C4-2B (cell line): ENCODE measurements at regions not wholly inside any gene's neighbourhood (a gene's known extent, or its start where the extent isn't known, plus 50 kb on each side); places are given as distances from the start of the nearest gene placed in this dataset.
"Not testable (repeated sequence)": the region's sequence is repeated elsewhere in the genome, so short reads cannot be mapped to it uniquely, and the experiment has no call there.

Source experiments
- H3K27ac ChIP-seq: fragments of 450-650 bp; 2 replicates; pipeline ENCODE4 v1.5.1; 2017
- ZFX ChIP-seq: fragments of 450-650 bp; IDR thresholded peaks from 2 replicates; pipeline ENCODE4 v1.6.1; 2017
- TF ChIP-seq, protein P1 (sequence below): fragments of 450-650 bp; conservative IDR thresholded peaks from 2 replicates; pipeline ENCODE4 v1.5.1; 2017; ENCODE audit warnings: mild to moderate bottlenecking

DNA sequence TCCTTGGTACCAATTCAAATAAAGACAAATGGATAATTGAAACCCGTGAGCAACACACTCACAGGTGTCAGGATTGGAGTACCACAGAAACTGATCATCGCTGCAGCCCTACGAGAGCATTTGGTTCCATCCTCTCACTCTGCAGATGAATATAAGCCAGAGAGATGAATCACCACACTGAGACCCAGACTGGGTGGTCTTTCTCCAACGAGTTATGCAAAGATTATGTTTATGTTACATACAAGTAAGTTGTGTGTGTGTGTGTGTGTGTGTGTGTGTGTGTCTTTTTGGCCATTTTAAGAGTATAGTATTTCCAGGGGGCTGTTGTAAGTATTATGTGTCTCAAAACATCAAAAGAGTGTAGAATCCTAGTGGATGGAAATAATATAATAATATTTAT is 329.5 kb upstream of the ZFP42 start:
- H3K27ac ChIP-seq, result no peak overlapping the region
- TF ChIP-seq ZFX, result no peak
- TF ChIP-seq, protein P1, sequence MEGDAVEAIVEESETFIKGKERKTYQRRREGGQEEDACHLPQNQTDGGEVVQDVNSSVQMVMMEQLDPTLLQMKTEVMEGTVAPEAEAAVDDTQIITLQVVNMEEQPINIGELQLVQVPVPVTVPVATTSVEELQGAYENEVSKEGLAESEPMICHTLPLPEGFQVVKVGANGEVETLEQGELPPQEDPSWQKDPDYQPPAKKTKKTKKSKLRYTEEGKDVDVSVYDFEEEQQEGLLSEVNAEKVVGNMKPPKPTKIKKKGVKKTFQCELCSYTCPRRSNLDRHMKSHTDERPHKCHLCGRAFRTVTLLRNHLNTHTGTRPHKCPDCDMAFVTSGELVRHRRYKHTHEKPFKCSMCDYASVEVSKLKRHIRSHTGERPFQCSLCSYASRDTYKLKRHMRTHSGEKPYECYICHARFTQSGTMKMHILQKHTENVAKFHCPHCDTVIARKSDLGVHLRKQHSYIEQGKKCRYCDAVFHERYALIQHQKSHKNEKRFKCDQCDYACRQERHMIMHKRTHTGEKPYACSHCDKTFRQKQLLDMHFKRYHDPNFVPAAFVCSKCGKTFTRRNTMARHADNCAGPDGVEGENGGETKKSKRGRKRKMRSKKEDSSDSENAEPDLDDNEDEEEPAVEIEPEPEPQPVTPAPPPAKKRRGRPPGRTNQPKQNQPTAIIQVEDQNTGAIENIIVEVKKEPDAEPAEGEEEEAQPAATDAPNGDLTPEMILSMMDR, result no peak

DNA sequence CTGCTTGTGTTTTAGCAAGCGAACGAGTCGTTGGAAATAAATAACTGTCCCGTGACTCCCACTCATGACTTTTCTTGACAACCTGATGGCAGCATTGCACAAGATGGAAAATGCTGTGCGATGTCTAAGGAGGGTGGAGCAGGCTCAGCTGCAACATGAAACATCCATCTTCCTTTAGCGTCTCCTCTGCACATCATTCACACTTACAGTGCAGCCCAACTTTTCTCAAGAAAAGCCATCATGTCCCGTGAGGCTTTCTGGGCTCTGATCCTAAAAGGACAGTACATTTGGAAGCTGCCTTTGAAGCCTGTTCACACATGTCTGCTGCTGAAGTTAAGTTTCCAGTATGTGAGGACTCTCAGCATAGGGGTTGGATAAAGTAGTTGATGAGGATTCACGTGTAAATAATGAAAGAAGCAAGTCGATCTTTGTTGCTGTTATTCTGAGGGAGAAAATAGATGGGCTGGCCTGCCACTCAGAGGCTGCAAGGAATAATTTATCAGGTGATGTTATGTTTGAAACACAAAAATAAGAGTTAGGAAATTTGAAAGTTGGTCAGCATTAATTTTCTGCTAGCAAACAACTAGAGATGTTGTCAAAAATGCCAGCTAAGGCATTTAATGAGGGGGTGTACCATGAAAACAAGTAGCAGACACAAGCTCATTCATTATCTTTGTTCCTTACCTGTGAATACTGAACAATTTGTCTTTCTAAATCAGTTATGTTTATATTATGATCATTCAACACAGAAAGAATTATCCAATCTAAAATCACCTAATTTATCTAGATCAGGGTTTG is 328.7 kb upstream of the ZFP42 start:
- TF ChIP-seq, protein P1, result 0 out of 2 replicates have a peak, but pooled peaks have one; percentile 4
- no peak for TF ChIP-seq ZFX
- no peak overlapping the region for H3K27ac ChIP-seq

DNA sequence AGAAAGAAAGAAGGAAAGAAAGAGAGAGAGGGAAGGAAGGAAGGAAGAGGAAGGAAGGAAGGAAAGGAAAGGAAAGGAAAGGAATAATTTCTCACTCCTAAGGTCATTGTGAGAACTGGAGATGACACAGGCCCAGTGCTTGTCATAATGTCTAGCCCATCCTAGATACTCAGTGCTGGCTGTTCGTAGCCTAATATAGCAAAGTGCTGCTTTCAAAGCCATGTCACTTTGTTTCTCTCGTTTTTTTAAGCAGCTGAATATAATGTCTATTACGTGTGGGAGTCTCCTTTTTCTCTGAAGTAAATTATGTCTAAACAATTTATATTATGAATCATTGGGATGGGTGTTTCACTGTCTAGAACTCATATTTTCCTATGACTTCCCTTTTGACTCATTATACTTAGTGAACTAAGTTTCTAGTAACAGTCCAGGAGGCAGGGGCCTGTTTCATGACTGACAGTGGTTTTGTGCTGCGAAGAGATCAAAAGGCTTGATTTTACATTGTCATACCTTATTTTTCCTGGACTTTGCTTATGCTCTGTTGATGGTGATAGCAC is 327.0 kb upstream of the ZFP42 start:
- TF ChIP-seq, protein P1, result no peak
- no peak for TF ChIP-seq ZFX
- H3K27ac ChIP-seq, result no peak overlapping the region

DNA sequence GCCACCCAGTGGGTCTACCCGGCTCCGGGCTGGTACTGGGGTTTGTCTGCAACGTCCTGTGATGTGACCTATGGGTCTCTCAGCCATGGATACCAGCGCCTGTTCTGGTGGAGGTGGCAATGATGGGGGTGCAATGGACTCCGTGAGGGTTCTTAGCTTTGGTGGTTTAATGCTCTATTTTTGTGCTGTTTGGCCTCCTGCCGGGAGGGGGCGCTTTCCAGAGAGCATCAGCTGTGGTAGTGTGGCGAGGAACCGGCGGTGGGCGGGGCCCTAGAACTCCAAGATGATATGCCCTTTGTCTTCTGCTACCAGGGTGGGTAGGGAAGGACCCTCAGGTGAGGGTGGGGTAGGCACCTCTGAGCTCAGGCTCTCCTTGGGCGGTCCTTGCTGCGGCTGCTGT is 324.1 kb upstream of the ZFP42 start:
- not testable (repeated sequence) for H3K27ac ChIP-seq
- TF ChIP-seq, protein P1, result peak; percentile 33

DNA sequence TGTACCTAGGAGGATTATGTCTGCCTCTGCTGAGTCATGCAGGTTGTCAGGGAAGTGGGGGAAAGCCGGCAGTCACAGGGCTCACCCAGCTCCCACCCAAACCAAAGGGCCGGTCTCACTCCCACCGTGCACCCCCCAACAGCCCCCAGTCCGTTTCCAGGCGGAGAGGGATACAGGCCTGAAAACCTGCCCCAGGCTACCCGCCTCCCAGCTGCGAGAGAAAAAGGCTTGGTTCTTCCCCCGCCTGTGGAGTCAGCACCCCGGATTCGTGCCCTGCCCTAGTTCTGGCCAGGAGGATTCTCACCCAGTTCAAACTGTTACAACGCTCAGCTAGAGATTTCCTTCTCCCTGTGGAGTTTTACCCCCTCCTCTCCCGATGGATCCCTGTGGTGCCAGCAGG is 323.6 kb upstream of the ZFP42 start:
- H3K27ac ChIP-seq, result not testable (repeated sequence)

DNA sequence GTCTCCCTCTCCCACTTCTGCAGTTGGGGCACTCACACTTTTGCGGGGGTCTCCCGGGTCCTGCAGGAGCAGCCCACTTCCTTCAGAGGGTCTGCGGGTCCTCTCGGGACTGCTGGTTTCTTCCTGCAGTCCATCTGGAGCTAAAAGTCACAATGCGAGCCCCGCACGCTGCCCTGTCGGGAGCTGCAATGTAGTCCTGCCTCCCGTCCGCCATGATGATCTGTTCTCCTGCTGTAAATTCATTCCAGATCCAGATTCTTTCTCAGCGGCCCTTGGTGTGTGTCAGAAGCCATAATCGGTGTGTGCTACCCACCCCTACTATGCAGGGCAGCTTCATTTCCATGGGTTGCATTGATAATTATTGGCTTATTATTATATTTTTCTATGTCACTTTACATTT is 323.0 kb upstream of the ZFP42 start:
- not testable (repeated sequence) for H3K27ac ChIP-seq

DNA sequence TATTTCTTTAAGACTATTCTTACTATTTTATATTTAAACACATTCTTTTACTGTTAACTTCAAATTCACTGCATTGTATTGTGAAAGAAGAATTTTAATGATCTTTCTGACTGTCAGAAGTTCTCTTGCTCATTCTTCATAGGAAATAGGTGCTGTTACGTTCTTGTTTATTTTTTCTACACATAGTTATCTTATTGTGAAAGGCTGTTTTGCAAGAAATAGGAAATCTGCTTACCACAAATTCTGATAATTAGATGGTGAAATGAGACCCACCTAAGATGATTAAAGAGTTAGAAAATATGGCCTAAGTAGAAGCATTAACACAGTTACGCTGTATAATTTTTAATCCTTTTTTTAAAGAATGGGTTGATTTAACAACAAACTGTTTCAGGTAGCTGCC is 316.1 kb upstream of the ZFP42 start:
- TF ChIP-seq, protein P1, result no peak
- no peak for TF ChIP-seq ZFX
- no peak overlapping the region for H3K27ac ChIP-seq

DNA sequence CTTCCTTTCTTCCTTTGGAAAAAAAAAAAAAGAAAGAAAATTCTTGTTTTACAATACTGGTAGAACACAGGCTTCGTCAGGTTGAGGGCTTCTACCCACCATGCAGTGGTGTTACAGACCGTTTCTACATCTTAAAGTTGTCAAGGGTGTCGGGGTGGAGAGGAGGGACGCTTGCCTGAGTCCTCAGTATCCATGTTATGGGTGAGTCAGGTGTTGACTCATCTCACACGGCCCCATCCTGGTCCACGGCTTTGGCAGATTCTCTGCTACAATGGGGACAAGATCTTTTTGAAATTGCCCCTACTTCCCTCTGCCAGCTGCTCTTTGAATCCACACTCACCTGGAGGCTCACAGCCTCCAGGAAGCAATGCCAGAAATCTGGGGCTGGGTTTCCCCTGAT is 310.3 kb upstream of the ZFP42 start:
- TF ChIP-seq, protein P1, result no peak
- no peak for TF ChIP-seq ZFX
- H3K27ac ChIP-seq, result no peak overlapping the region
